Fibroblast of skin of abdomen (primary cell): ENCODE measurements at regions not wholly inside any gene's neighbourhood (a gene's known extent, or its start where the extent isn't known, plus 50 kb on each side); places are given as distances from the start of the nearest gene placed in this dataset.
"Not testable (repeated sequence)": the region's sequence is repeated elsewhere in the genome, so short reads cannot be mapped to it uniquely, and the experiment has no call there.

Experiments used
- DNase-seq: peaks from one replicate; pipeline ENCODE4 v3.0.0-alpha.2; 2013

- DNase-seq = peak; percentile 6
Observed at GRCh38 chr11:107276077-107276476, 181.5 kb downstream of the CWF19L2 start.

GRCh38 chr11:107275632-107276031, 182.0 kb downstream of the CWF19L2 start:
- DNase-seq = no peak

GRCh38 chr11:107274138-107274537, 183.5 kb downstream of the CWF19L2 start:
- DNase-seq = no peak

GRCh38 chr11:107272561-107272960, 185.1 kb downstream of the CWF19L2 start:
- DNase-seq = no peak

GRCh38 chr11:107271425-107271824, 186.2 kb downstream of the CWF19L2 start:
- no peak for DNase-seq

- DNase-seq = no peak
Observed at GRCh38 chr11:107268977-107269376, 188.6 kb downstream of the CWF19L2 start.

- no peak for DNase-seq
Observed at GRCh38 chr11:107266455-107266854, 191.2 kb downstream of the CWF19L2 start.

GRCh38 chr11:107265591-107266121, 192.0 kb downstream of the CWF19L2 start:
- no peak for DNase-seq

- DNase-seq = no peak
Observed at GRCh38 chr11:107263844-107264563, 193.6 kb downstream of the CWF19L2 start.

GRCh38 chr11:107259811-107260221, 197.8 kb downstream of the CWF19L2 start:
- no peak for DNase-seq

- DNase-seq = no peak
Observed at GRCh38 chr11:107257710-107258109, 199.9 kb downstream of the CWF19L2 start.

GRCh38 chr11:107253661-107254060, 204.0 kb downstream of the CWF19L2 start:
- DNase-seq = not testable (repeated sequence)

GRCh38 chr11:107252429-107253161, 205.0 kb downstream of the CWF19L2 start:
- DNase-seq = no peak

- no peak for DNase-seq
Observed at GRCh38 chr11:107251298-107251697, 206.3 kb downstream of the CWF19L2 start.

- no peak for DNase-seq
Observed at GRCh38 chr11:107250017-107250416, 207.6 kb downstream of the CWF19L2 start.

- DNase-seq = no peak
Observed at GRCh38 chr11:107249054-107249453, 208.6 kb downstream of the CWF19L2 start.

GRCh38 chr11:107247167-107247861, 210.3 kb downstream of the CWF19L2 start:
- no peak for DNase-seq

GRCh38 chr11:107243929-107244328, 213.7 kb downstream of the CWF19L2 start:
- no peak for DNase-seq

- DNase-seq = no peak
Observed at GRCh38 chr11:107232451-107232850, 214.2 kb upstream of the GUCY1A2 start.

GRCh38 chr11:107224836-107225235, 206.6 kb upstream of the GUCY1A2 start:
- DNase-seq = no peak

GRCh38 chr11:107222916-107223460, 204.7 kb upstream of the GUCY1A2 start:
- DNase-seq = no peak

- DNase-seq = no peak
Observed at GRCh38 chr11:107222431-107222830, 204.2 kb upstream of the GUCY1A2 start.

GRCh38 chr11:107221748-107222285, 203.5 kb upstream of the GUCY1A2 start:
- no peak for DNase-seq
